ENCODE measurements at regions not wholly inside any gene's neighbourhood (a gene's known extent, or its start where the extent isn't known, plus 50 kb on each side); places are given as distances from the start of the nearest gene placed in this dataset.

GRCh38 chr5:51194671-51195070 lies 188.6 kb upstream of the ISL1 start:
- no peaks in the 10 kb centered on the region for H3K9me2 ChIP-seq (ENCODE audit: low read depth, low read length)
- no peaks in the 10 kb centered on the region for H4K20me1 ChIP-seq (ENCODE audit: insufficient read depth, low read length)
- H3K9me3 ChIP-seq (ENCODE audit: low read length), result no peaks in the 10 kb centered on the region
- H3K36me3 ChIP-seq (ENCODE audit: insufficient read depth, low read length), result no peaks in the 10 kb centered on the region
- TF ChIP-seq CTCF (IDR thresholded peaks at IDR 0.05; ENCODE audit: low read length) (no peak), EZH2 (IDR thresholded peaks at IDR 0.05; ENCODE audit: borderline replicate concordance, low read length) (no peak)
- no peaks in the 10 kb centered on the region for H3K79me2 ChIP-seq (ENCODE audit: insufficient read depth, low read length)
- no peak overlapping the region for H2AFZ ChIP-seq (ENCODE audit: low read length)
- no peak overlapping the region for H3K27ac ChIP-seq (ENCODE audit: low read depth, low read length, poor library complexity, severe bottlenecking)
- H3K4me3 ChIP-seq (ENCODE audit: low read depth, low read length, poor library complexity, severe bottlenecking), result no peak overlapping the region
- no peak overlapping the region for H3K9ac ChIP-seq (ENCODE audit: low read length)
- H3K4me2 ChIP-seq (ENCODE audit: low read length), result no peak overlapping the region
- no peaks in the 10 kb centered on the region for H3F3A ChIP-seq (ENCODE audit: insufficient read depth, low read length)
- H3K27me3 ChIP-seq (ENCODE audit: insufficient read depth, low read length), result no peaks in the 10 kb centered on the region
- no peaks in the 10 kb centered on the region for H3K4me1 ChIP-seq (ENCODE audit: insufficient read depth, low read length, severe bottlenecking)

- H3K36me3 ChIP-seq (ENCODE audit: insufficient read depth, low read length), result no peaks in the 10 kb centered on the region
- no peaks in the 10 kb centered on the region for H3K4me1 ChIP-seq (ENCODE audit: insufficient read depth, low read length, severe bottlenecking)
- H3K9me2 ChIP-seq (ENCODE audit: low read depth, low read length), result no peaks in the 10 kb centered on the region
- H3K9me3 ChIP-seq (ENCODE audit: low read length), result no peaks in the 10 kb centered on the region
- TF ChIP-seq EZH2 (IDR thresholded peaks at IDR 0.05; ENCODE audit: borderline replicate concordance, low read length), result no peak
- TF ChIP-seq CTCF (IDR thresholded peaks at IDR 0.05; ENCODE audit: low read length), result no peak
- H3K4me2 ChIP-seq (ENCODE audit: low read length), result no peak overlapping the region
- H3K9ac ChIP-seq (ENCODE audit: low read length), result no peak overlapping the region
- no peak overlapping the region for H3K4me3 ChIP-seq (ENCODE audit: low read depth, low read length, poor library complexity, severe bottlenecking)
- no peak overlapping the region for H3K27ac ChIP-seq (ENCODE audit: low read depth, low read length, poor library complexity, severe bottlenecking)
- no peaks in the 10 kb centered on the region for H4K20me1 ChIP-seq (ENCODE audit: insufficient read depth, low read length)
- no peaks in the 10 kb centered on the region for H3K27me3 ChIP-seq (ENCODE audit: insufficient read depth, low read length)
- H3F3A ChIP-seq (ENCODE audit: insufficient read depth, low read length), result no peaks in the 10 kb centered on the region
- no peak overlapping the region for H2AFZ ChIP-seq (ENCODE audit: low read length)
- H3K79me2 ChIP-seq (ENCODE audit: insufficient read depth, low read length), result no peaks in the 10 kb centered on the region
Observed at GRCh38 chr5:51201024-51201423, 182.2 kb upstream of the ISL1 start.

- Histone ChIP-seq H3K36me3 (ENCODE audit: insufficient read depth, low read length) (no peaks in the 10 kb centered on the region), H4K20me1 (ENCODE audit: insufficient read depth, low read length) (no peaks in the 10 kb centered on the region), H3K27ac (ENCODE audit: low read depth, low read length, poor library complexity, severe bottlenecking) (no peak overlapping the region), H3K79me2 (ENCODE audit: insufficient read depth, low read length) (no peaks in the 10 kb centered on the region), H3K9me2 (ENCODE audit: low read depth, low read length) (no peaks in the 10 kb centered on the region), H3K27me3 (ENCODE audit: insufficient read depth, low read length) (no peaks in the 10 kb centered on the region), H3K4me2 (ENCODE audit: low read length) (no peak overlapping the region), H3K4me1 (ENCODE audit: insufficient read depth, low read length, severe bottlenecking) (no peaks in the 10 kb centered on the region), H3F3A (ENCODE audit: insufficient read depth, low read length) (no peaks in the 10 kb centered on the region), H3K9ac (ENCODE audit: low read length) (no peak overlapping the region), H3K4me3 (ENCODE audit: low read depth, low read length, poor library complexity, severe bottlenecking) (no peak overlapping the region), H3K9me3 (ENCODE audit: low read length) (no peaks in the 10 kb centered on the region), H2AFZ (ENCODE audit: low read length) (no peak overlapping the region)
- TF ChIP-seq CTCF (IDR thresholded peaks at IDR 0.05; ENCODE audit: low read length) (no peak), EZH2 (IDR thresholded peaks at IDR 0.05; ENCODE audit: borderline replicate concordance, low read length) (no peak)
Observed at GRCh38 chr5:51201708-51202107, 181.5 kb upstream of the ISL1 start.
